GM21723 (cell line): ENCODE measurements at regions not wholly inside any gene's neighbourhood (a gene's known extent, or its start where the extent isn't known, plus 50 kb on each side); places are given as distances from the start of the nearest gene placed in this dataset.

Source experiments
- ATAC-seq: cut with Tn5 transposase; IDR thresholded peaks from one replicate; pipeline ENCODE4 v1.9.1; 2021; ENCODE audit warnings: mild to moderate bottlenecking, moderate library complexity; ENCODE audit not compliant: unreplicated experiment

GRCh38 chr5:168006456-168007130 lies 284.9 kb upstream of the WWC1 start:
- no peak for ATAC-seq

GRCh38 chr5:168007286-168007685 lies 284.2 kb upstream of the WWC1 start:
- ATAC-seq = no peak

- no peak for ATAC-seq
Measured at GRCh38 chr5:168008555-168008954, 282.9 kb upstream of the WWC1 start.

- no peak for ATAC-seq
Measured at GRCh38 chr5:168011096-168011495, 280.3 kb upstream of the WWC1 start.

GRCh38 chr5:168012006-168012405 lies 279.4 kb upstream of the WWC1 start:
- ATAC-seq = no peak

GRCh38 chr5:168013546-168013945 lies 277.9 kb upstream of the WWC1 start:
- no peak for ATAC-seq

GRCh38 chr5:168014433-168015123 lies 276.9 kb upstream of the WWC1 start:
- no peak for ATAC-seq

GRCh38 chr5:168015506-168015905 lies 275.9 kb upstream of the WWC1 start:
- ATAC-seq = no peak

GRCh38 chr5:168017313-168017712 lies 274.1 kb upstream of the WWC1 start:
- ATAC-seq = no peak

- ATAC-seq = no peak
Measured at GRCh38 chr5:168019143-168019542, 272.3 kb upstream of the WWC1 start.

GRCh38 chr5:168020542-168021294 lies 270.7 kb upstream of the WWC1 start:
- no peak for ATAC-seq

GRCh38 chr5:168022446-168023169 lies 268.8 kb upstream of the WWC1 start:
- no peak for ATAC-seq

GRCh38 chr5:168023191-168023590 lies 268.3 kb upstream of the WWC1 start:
- ATAC-seq = no peak

GRCh38 chr5:168024306-168024705 lies 267.1 kb upstream of the WWC1 start:
- no peak for ATAC-seq

GRCh38 chr5:168027007-168027406 lies 264.4 kb upstream of the WWC1 start:
- no peak for ATAC-seq

GRCh38 chr5:168030912-168031311 lies 260.5 kb upstream of the WWC1 start:
- no peak for ATAC-seq

GRCh38 chr5:168031614-168032013 lies 259.8 kb upstream of the WWC1 start:
- ATAC-seq = no peak

GRCh38 chr5:168039039-168039438 lies 252.4 kb upstream of the WWC1 start:
- ATAC-seq = no peak

GRCh38 chr5:168039566-168040248 lies 251.7 kb upstream of the WWC1 start:
- ATAC-seq = no peak

- ATAC-seq = no peak
Measured at GRCh38 chr5:168041583-168041982, 249.9 kb upstream of the WWC1 start.
